ENCODE measurements at regions not wholly inside any gene's neighbourhood (a gene's known extent, or its start where the extent isn't known, plus 50 kb on each side); places are given as distances from the start of the nearest gene placed in this dataset.

DNA sequence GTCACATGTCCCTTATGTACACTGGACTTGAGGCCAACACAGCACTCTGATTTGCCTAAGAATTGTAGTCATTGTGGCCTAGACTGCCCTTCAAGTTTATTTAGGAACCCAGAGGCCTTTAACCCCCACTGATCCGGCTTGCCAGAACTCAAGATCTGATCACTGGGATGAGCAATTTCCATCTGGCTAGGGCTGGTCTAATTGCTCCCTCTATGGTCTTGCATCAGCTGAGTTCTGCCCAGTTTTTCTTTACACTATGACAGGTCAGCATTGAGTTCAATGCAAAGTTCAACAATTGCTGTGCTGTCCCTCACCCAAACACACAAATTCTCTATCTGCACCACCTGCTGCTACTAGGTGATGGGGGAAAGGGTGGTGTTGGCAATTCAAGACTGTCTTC is 146.9 kb upstream of the MDGA2 start:
- TF ChIP-seq, protein P1, sequence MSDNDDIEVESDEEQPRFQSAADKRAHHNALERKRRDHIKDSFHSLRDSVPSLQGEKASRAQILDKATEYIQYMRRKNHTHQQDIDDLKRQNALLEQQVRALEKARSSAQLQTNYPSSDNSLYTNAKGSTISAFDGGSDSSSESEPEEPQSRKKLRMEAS (IDR thresholded peaks at IDR 0.05), result no peak
- TF ChIP-seq, protein P2, sequence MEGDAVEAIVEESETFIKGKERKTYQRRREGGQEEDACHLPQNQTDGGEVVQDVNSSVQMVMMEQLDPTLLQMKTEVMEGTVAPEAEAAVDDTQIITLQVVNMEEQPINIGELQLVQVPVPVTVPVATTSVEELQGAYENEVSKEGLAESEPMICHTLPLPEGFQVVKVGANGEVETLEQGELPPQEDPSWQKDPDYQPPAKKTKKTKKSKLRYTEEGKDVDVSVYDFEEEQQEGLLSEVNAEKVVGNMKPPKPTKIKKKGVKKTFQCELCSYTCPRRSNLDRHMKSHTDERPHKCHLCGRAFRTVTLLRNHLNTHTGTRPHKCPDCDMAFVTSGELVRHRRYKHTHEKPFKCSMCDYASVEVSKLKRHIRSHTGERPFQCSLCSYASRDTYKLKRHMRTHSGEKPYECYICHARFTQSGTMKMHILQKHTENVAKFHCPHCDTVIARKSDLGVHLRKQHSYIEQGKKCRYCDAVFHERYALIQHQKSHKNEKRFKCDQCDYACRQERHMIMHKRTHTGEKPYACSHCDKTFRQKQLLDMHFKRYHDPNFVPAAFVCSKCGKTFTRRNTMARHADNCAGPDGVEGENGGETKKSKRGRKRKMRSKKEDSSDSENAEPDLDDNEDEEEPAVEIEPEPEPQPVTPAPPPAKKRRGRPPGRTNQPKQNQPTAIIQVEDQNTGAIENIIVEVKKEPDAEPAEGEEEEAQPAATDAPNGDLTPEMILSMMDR (IDR thresholded peaks at IDR 0.05; ENCODE audit: low read depth, low read length, missing input control), result no peak
- no peak for TF ChIP-seq EGR1 (IDR thresholded peaks at IDR 0.05; ENCODE audit: low read depth in 2 of 2)
- TF ChIP-seq JUND (IDR thresholded peaks at IDR 0.05), result no peak
- TF ChIP-seq, protein P3, sequence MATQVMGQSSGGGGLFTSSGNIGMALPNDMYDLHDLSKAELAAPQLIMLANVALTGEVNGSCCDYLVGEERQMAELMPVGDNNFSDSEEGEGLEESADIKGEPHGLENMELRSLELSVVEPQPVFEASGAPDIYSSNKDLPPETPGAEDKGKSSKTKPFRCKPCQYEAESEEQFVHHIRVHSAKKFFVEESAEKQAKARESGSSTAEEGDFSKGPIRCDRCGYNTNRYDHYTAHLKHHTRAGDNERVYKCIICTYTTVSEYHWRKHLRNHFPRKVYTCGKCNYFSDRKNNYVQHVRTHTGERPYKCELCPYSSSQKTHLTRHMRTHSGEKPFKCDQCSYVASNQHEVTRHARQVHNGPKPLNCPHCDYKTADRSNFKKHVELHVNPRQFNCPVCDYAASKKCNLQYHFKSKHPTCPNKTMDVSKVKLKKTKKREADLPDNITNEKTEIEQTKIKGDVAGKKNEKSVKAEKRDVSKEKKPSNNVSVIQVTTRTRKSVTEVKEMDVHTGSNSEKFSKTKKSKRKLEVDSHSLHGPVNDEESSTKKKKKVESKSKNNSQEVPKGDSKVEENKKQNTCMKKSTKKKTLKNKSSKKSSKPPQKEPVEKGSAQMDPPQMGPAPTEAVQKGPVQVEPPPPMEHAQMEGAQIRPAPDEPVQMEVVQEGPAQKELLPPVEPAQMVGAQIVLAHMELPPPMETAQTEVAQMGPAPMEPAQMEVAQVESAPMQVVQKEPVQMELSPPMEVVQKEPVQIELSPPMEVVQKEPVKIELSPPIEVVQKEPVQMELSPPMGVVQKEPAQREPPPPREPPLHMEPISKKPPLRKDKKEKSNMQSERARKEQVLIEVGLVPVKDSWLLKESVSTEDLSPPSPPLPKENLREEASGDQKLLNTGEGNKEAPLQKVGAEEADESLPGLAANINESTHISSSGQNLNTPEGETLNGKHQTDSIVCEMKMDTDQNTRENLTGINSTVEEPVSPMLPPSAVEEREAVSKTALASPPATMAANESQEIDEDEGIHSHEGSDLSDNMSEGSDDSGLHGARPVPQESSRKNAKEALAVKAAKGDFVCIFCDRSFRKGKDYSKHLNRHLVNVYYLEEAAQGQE (IDR thresholded peaks at IDR 0.05), result no peak
- TF ChIP-seq, protein P4, sequence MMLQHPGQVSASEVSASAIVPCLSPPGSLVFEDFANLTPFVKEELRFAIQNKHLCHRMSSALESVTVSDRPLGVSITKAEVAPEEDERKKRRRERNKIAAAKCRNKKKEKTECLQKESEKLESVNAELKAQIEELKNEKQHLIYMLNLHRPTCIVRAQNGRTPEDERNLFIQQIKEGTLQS (IDR thresholded peaks at IDR 0.05), result no peak
- no peak for TF ChIP-seq GABPA (IDR thresholded peaks at IDR 0.05 in 1 of 2, conservative IDR thresholded peaks at IDR 0.05 in 1 of 2)
- TF ChIP-seq, protein P5, sequence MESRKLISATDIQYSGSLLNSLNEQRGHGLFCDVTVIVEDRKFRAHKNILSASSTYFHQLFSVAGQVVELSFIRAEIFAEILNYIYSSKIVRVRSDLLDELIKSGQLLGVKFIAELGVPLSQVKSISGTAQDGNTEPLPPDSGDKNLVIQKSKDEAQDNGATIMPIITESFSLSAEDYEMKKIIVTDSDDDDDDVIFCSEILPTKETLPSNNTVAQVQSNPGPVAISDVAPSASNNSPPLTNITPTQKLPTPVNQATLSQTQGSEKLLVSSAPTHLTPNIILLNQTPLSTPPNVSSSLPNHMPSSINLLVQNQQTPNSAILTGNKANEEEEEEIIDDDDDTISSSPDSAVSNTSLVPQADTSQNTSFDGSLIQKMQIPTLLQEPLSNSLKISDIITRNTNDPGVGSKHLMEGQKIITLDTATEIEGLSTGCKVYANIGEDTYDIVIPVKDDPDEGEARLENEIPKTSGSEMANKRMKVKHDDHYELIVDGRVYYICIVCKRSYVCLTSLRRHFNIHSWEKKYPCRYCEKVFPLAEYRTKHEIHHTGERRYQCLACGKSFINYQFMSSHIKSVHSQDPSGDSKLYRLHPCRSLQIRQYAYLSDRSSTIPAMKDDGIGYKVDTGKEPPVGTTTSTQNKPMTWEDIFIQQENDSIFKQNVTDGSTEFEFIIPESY (IDR thresholded peaks at IDR 0.05), result no peak
- TF ChIP-seq SP1 (IDR thresholded peaks at IDR 0.05), result no peak
- TF ChIP-seq FOXA1 (IDR thresholded peaks at IDR 0.05), result no peak
- no peak for TF ChIP-seq YY1 (IDR thresholded peaks at IDR 0.05)
- no peak for TF ChIP-seq RAD21 (IDR thresholded peaks at IDR 0.05)
- TF ChIP-seq TAF1 (conservative IDR thresholded peaks at IDR 0.05), result no peak
- TF ChIP-seq HNF4G (IDR thresholded peaks at IDR 0.05), result no peak
